Memory B cell (primary cell): ENCODE measurements at regions not wholly inside any gene's neighbourhood (a gene's known extent, or its start where the extent isn't known, plus 50 kb on each side); places are given as distances from the start of the nearest gene placed in this dataset.
"Not testable (repeated sequence)": the region's sequence is repeated elsewhere in the genome, so short reads cannot be mapped to it uniquely, and the experiment has no call there.

Experiments used
- ATAC-seq: fragments of 150-1000 bp; cut with Tn5 transposase; 2 replicates; pipeline ENCODE4 v1.10.0; 2021; ENCODE audit warnings: low read depth, mild to moderate bottlenecking, moderate library complexity
- DNase-seq, 2 donors: peaks; one replicate each; pipeline ENCODE4 v3.0.0; 2022; ENCODE audit warnings: low spot score in 2 of 2
- H3K27ac Mint-ChIP-seq: one replicate; pipeline ENCODE4 v1.8.0; 2022; ENCODE audit warnings: mild to moderate bottlenecking, moderate library complexity, mixed read lengths
- H3K27me3 Mint-ChIP-seq: one replicate; pipeline ENCODE4 v1.8.0; 2022; ENCODE audit warnings: mixed read lengths
- H3K36me3 Mint-ChIP-seq: one replicate; pipeline ENCODE4 v1.8.0; 2022; ENCODE audit warnings: mild to moderate bottlenecking, mixed read lengths
- H3K4me1 Mint-ChIP-seq: one replicate; pipeline ENCODE4 v1.8.0; 2022; ENCODE audit warnings: mixed read lengths
- H3K4me3 Mint-ChIP-seq: one replicate; pipeline ENCODE4 v1.8.0; 2022; ENCODE audit warnings: mild to moderate bottlenecking, moderate library complexity, mixed read lengths
- H3K9me3 Mint-ChIP-seq: one replicate; pipeline ENCODE4 v1.8.0; 2022; ENCODE audit warnings: mixed read lengths

GRCh38 chr10:6997509-6997908 lies 413.3 kb downstream of the SFMBT2 start:
- ATAC-seq, result no peak
- H3K36me3 Mint-ChIP-seq, result no peaks in the 10 kb centered on the region
- no peak for DNase-seq
- no peaks in the 10 kb centered on the region for H3K9me3 Mint-ChIP-seq
- peaks cover 2% of the 10 kb centered on the region for H3K27me3 Mint-ChIP-seq
- H3K4me3 Mint-ChIP-seq, result no peak overlapping the region
- H3K4me1 Mint-ChIP-seq, result no peaks in the 10 kb centered on the region
- H3K27ac Mint-ChIP-seq, result no peak overlapping the region

- DNase-seq (no peak), ATAC-seq (no peak)
- no peaks in the 10 kb centered on the region for H3K9me3 Mint-ChIP-seq
- no peaks in the 10 kb centered on the region for H3K36me3 Mint-ChIP-seq
- no peaks in the 10 kb centered on the region for H3K4me1 Mint-ChIP-seq
- peaks cover 2% of the 10 kb centered on the region for H3K27me3 Mint-ChIP-seq
- no peak overlapping the region for H3K4me3 Mint-ChIP-seq
- no peak overlapping the region for H3K27ac Mint-ChIP-seq
Observed at GRCh38 chr10:6996431-6996830, 414.4 kb downstream of the SFMBT2 start.

- H3K9me3 Mint-ChIP-seq, result no peaks in the 10 kb centered on the region
- peaks cover 2% of the 10 kb centered on the region for H3K27me3 Mint-ChIP-seq
- DNase-seq (no peak), ATAC-seq (no peak)
- no peak overlapping the region for H3K27ac Mint-ChIP-seq
- H3K36me3 Mint-ChIP-seq, result no peaks in the 10 kb centered on the region
- peaks cover 1% of the 10 kb centered on the region for H3K4me1 Mint-ChIP-seq
- no peak overlapping the region for H3K4me3 Mint-ChIP-seq
Observed at GRCh38 chr10:6995831-6996230, 415.0 kb downstream of the SFMBT2 start.

GRCh38 chr10:6995341-6995740 lies 415.3 kb upstream of the PRKCQ start:
- peaks cover 2% of the 10 kb centered on the region for H3K27me3 Mint-ChIP-seq
- no peaks in the 10 kb centered on the region for H3K9me3 Mint-ChIP-seq
- ATAC-seq (no peak), DNase-seq (no peak)
- H3K4me3 Mint-ChIP-seq, result no peak overlapping the region
- H3K4me1 Mint-ChIP-seq, result peaks cover 3% of the 10 kb centered on the region
- no peak overlapping the region for H3K27ac Mint-ChIP-seq
- H3K36me3 Mint-ChIP-seq, result no peaks in the 10 kb centered on the region

- Mint-ChIP-seq H3K27ac (no peak overlapping the region), H3K27me3 (peaks cover 2% of the 10 kb centered on the region), H3K4me1 (peaks cover 3% of the 10 kb centered on the region), H3K9me3 (no peaks in the 10 kb centered on the region), H3K4me3 (no peak overlapping the region), H3K36me3 (no peaks in the 10 kb centered on the region)
- no peak for ATAC-seq
- no peak for DNase-seq
Observed at GRCh38 chr10:6990891-6991290, 410.8 kb upstream of the PRKCQ start.

GRCh38 chr10:6988654-6989053 lies 408.6 kb upstream of the PRKCQ start:
- no peak overlapping the region for H3K4me3 Mint-ChIP-seq
- no peaks in the 10 kb centered on the region for H3K36me3 Mint-ChIP-seq
- H3K27ac Mint-ChIP-seq, result no peak overlapping the region
- H3K27me3 Mint-ChIP-seq, result no peaks in the 10 kb centered on the region
- ATAC-seq (no peak), DNase-seq (no peak)
- peaks cover 2% of the 10 kb centered on the region for H3K9me3 Mint-ChIP-seq
- H3K4me1 Mint-ChIP-seq, result peaks cover 3% of the 10 kb centered on the region

- H3K27ac Mint-ChIP-seq, result no peak overlapping the region
Observed at GRCh38 chr10:6987536-6987945, 407.5 kb upstream of the PRKCQ start.

GRCh38 chr10:6986927-6987326 lies 406.9 kb upstream of the PRKCQ start:
- H3K9me3 Mint-ChIP-seq, result peaks cover 2% of the 10 kb centered on the region
- H3K36me3 Mint-ChIP-seq, result no peaks in the 10 kb centered on the region
- ATAC-seq, result no peak
- no peak for DNase-seq
- no peak overlapping the region for H3K27ac Mint-ChIP-seq
- H3K4me1 Mint-ChIP-seq, result peaks cover 3% of the 10 kb centered on the region
- no peaks in the 10 kb centered on the region for H3K27me3 Mint-ChIP-seq
- H3K4me3 Mint-ChIP-seq, result no peak overlapping the region

More at GRCh38 chr10:6987536-6987945, 407.5 kb upstream of the PRKCQ start:
- DNase-seq, result no peak
- H3K9me3 Mint-ChIP-seq, result peaks cover 2% of the 10 kb centered on the region
- no peak for ATAC-seq
- H3K4me3 Mint-ChIP-seq, result no peak overlapping the region
- H3K27me3 Mint-ChIP-seq, result no peaks in the 10 kb centered on the region
- peaks cover 3% of the 10 kb centered on the region for H3K4me1 Mint-ChIP-seq
- H3K36me3 Mint-ChIP-seq, result no peaks in the 10 kb centered on the region

GRCh38 chr10:6985644-6986043 lies 405.6 kb upstream of the PRKCQ start:
- Mint-ChIP-seq H3K27me3 (no peaks in the 10 kb centered on the region), H3K27ac (no peak overlapping the region), H3K36me3 (no peaks in the 10 kb centered on the region), H3K9me3 (peaks cover 2% of the 10 kb centered on the region), H3K4me3 (no peak overlapping the region), H3K4me1 (peaks cover under 1% of the 10 kb centered on the region)
- ATAC-seq, result no peak
- no peak for DNase-seq

- Mint-ChIP-seq H3K4me1 (no peaks in the 10 kb centered on the region), H3K9me3 (peaks cover 2% of the 10 kb centered on the region), H3K27me3 (no peaks in the 10 kb centered on the region), H3K27ac (no peak overlapping the region), H3K36me3 (no peaks in the 10 kb centered on the region), H3K4me3 (no peak overlapping the region)
- ATAC-seq (no peak), DNase-seq (no peak)
Observed at GRCh38 chr10:6984971-6985370, 404.9 kb upstream of the PRKCQ start.

GRCh38 chr10:6984016-6984415 lies 403.9 kb upstream of the PRKCQ start:
- ATAC-seq, H3K9me3 Mint-ChIP-seq, H3K27me3 Mint-ChIP-seq, H3K27ac Mint-ChIP-seq, H3K4me1 Mint-ChIP-seq, H3K36me3 Mint-ChIP-seq, H3K4me3 Mint-ChIP-seq, DNase-seq: not testable (repeated sequence)

- Mint-ChIP-seq H3K27me3 (peaks cover 2% of the 10 kb centered on the region), H3K9me3 (peaks cover 2% of the 10 kb centered on the region), H3K4me3 (no peak overlapping the region), H3K4me1 (no peaks in the 10 kb centered on the region), H3K27ac (no peak overlapping the region), H3K36me3 (no peaks in the 10 kb centered on the region)
- ATAC-seq (no peak), DNase-seq (no peak)
Observed at GRCh38 chr10:6980353-6980752, 400.3 kb upstream of the PRKCQ start.

- no peak for ATAC-seq
- peaks cover 2% of the 10 kb centered on the region for H3K9me3 Mint-ChIP-seq
- no peaks in the 10 kb centered on the region for H3K36me3 Mint-ChIP-seq
- no peak overlapping the region for H3K27ac Mint-ChIP-seq
- H3K4me3 Mint-ChIP-seq, result no peak overlapping the region
- H3K4me1 Mint-ChIP-seq, result no peaks in the 10 kb centered on the region
- no peak for DNase-seq
- H3K27me3 Mint-ChIP-seq, result peaks cover 2% of the 10 kb centered on the region
Observed at GRCh38 chr10:6979371-6979770, 399.3 kb upstream of the PRKCQ start.

GRCh38 chr10:6978187-6978627 lies 398.1 kb upstream of the PRKCQ start:
- ATAC-seq, result no peak
- Mint-ChIP-seq H3K4me1 (no peaks in the 10 kb centered on the region), H3K27me3 (peaks cover 2% of the 10 kb centered on the region), H3K27ac (no peak overlapping the region), H3K4me3 (no peak overlapping the region), H3K9me3 (no peaks in the 10 kb centered on the region), H3K36me3 (no peaks in the 10 kb centered on the region)
- no peak for DNase-seq

- peaks cover 2% of the 10 kb centered on the region for H3K27me3 Mint-ChIP-seq
- no peak for DNase-seq
- no peak for ATAC-seq
- no peaks in the 10 kb centered on the region for H3K4me1 Mint-ChIP-seq
- no peak overlapping the region for H3K4me3 Mint-ChIP-seq
- H3K36me3 Mint-ChIP-seq, result no peaks in the 10 kb centered on the region
- no peaks in the 10 kb centered on the region for H3K9me3 Mint-ChIP-seq
- no peak overlapping the region for H3K27ac Mint-ChIP-seq
Observed at GRCh38 chr10:6977398-6978186, 397.5 kb upstream of the PRKCQ start.
